Natural killer cell (primary cell): ENCODE measurements at regions not wholly inside any gene's neighbourhood (a gene's known extent, or its start where the extent isn't known, plus 50 kb on each side); places are given as distances from the start of the nearest gene placed in this dataset.

Experiments used
- ATAC-seq, 3 donors: fragments of 150-1000 bp in 2 of 3; fragments of 200-7000 bp in 1 of 3; cut with Tn5 transposase; 1 replicate in 1 of 3; 2 replicates in 2 of 3; pipeline ENCODE4 v1.10.0; 2021; ENCODE audit warnings: mild to moderate bottlenecking in 2 of 3, moderate library complexity in 2 of 3
- DNase-seq, 2 donors: peaks; one replicate each; pipeline versions ENCODE4 v3.0.0 to v3.0.0-alpha.2; 2013 to 2021; ENCODE audit warnings: mixed read lengths in 1 of 2
- H3K27ac ChIP-seq: one replicate; pipeline ENCODE4 v1.5.1; 2013; ENCODE audit warnings: mild to moderate bottlenecking, low read length
- H3K27me3 ChIP-seq: one replicate; pipeline ENCODE4 v1.6.1; 2013; ENCODE audit warnings: low read length; ENCODE audit not compliant: control insufficient read depth, insufficient read depth
- H3K36me3 ChIP-seq: one replicate; pipeline ENCODE4 v1.6.1; 2013; ENCODE audit warnings: low read length; ENCODE audit not compliant: control insufficient read depth, insufficient read depth
- H3K4me1 ChIP-seq: one replicate; pipeline ENCODE4 v1.6.1; 2013; ENCODE audit warnings: low read length; ENCODE audit not compliant: control insufficient read depth, insufficient read depth
- H3K4me3 ChIP-seq: one replicate; pipeline ENCODE4 v1.5.1; 2013; ENCODE audit warnings: low read length
- H3K9me3 ChIP-seq: one replicate; pipeline ENCODE4 v1.6.1; 2013; ENCODE audit warnings: low read length; ENCODE audit not compliant: control insufficient read depth, insufficient read depth
- H3K27ac Mint-ChIP-seq, 2 donors: one replicate each; pipeline ENCODE4 v1.8.0; 2022; ENCODE audit warnings: mild to moderate bottlenecking in 2 of 2, mixed read lengths in 2 of 2, moderate library complexity in 1 of 2
- H3K27me3 Mint-ChIP-seq, 2 donors: one replicate each; pipeline ENCODE4 v1.8.0; 2022; ENCODE audit warnings: low read depth in 2 of 2, mixed read lengths in 2 of 2
- H3K36me3 Mint-ChIP-seq: one replicate; pipeline ENCODE4 v1.8.0; 2022; ENCODE audit warnings: mixed read lengths
- H3K4me1 Mint-ChIP-seq, 2 donors: one replicate each; pipeline ENCODE4 v1.8.0; 2022; ENCODE audit warnings: mixed read lengths in 2 of 2
- H3K4me3 Mint-ChIP-seq: one replicate; pipeline ENCODE4 v1.8.0; 2022; ENCODE audit warnings: mild to moderate bottlenecking, moderate library complexity, mixed read lengths
- H3K9me3 Mint-ChIP-seq, 2 donors: one replicate each; pipeline ENCODE4 v1.8.0; 2022; ENCODE audit warnings: mixed read lengths in 2 of 2
- CTCF ChIP-seq: fragments of 200-600 bp; IDR thresholded peaks from one replicate; pipeline ENCODE4 v1.8.0; 2022; ENCODE audit warnings: antibody characterized with exemption
- WGBS: methylation state at CpG from one replicate; pipeline ENCODE4 v1.1.7; 2013; ENCODE audit warnings: missing lambda C conversion rate; ENCODE audit not compliant: insufficient coverage; 5-methylcytosine and 5-hydroxymethylcytosine counted together
- intact Hi-C: fragments of 100-400 bp; cut with micrococcal nuclease; formaldehyde crosslinking; loops from one replicate; pipeline ENCODE4 v1.14.2; 2022

DNA sequence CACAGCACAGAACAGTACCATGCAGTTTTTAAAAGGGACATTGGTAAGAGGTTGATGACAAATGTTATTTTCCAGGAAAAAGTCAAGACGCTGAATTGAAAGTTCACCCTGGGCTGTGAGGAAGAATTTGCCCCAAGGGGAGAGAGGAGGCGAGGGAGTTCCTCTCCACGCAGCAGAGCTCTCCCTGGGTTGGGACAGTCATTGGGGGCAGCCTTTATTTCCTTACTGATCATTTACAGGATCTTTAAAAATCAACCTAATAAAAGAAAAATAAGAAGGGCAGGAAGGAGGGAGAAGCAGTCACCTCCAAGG is 49.9 kb upstream of the WNT7B start:
- intact Hi-C loops: no loop called here
- no peak overlapping the region for H3K4me3 ChIP-seq
- 52% methylated on average over 2 of the region's 3 CpGs for WGBS

DNA sequence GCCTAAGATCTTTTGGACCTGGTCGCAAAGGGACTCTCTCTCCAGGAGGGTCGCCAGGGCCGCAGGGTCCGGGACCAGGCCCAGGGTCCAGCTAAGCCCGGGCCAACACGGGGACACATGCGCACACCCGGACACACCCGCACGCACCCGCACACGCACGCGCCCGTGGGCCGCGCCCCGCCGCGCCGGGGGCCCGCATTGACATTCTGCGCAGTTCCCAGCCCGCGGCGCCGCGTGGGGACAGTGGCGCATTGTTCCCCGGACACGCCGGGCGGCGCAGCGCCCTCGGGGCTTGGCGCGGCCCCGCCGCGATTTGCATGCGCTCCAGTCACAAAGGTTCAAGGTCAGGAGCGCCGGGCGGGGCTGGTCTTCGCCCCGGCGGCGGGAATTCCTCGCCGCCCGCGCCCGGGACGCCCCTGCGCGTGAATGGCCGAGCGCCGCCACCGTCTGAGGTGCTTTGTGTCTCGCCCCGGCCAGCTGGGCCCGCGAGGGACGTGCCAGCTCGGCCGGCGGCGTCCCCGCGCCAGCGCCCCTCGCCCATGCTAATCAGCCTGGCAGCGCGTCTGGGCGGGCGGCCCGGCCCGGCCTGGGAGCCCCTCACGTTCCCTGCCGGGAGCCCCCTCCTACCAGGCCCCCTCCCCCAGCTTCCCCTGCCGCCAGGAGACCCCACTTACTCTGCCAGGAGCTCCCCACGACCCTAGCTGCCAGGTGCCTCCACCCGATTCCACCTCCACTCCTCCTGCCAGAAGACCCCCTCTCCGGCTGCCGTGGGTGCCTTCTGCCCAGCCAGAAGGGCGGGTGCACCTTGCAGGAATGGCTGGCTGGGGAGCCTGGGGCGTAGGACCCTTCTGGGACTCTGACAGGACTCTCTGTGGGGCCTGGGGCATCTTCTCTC is 50.5 kb upstream of the WNT7B start:
- Histone ChIP-seq H3K36me3 (no peaks in the 10 kb centered on the region), H3K4me1 (peaks cover 6% of the 10 kb centered on the region), H3K4me3 (no peak overlapping the region), H3K27me3 (peaks cover 17% of the 10 kb centered on the region), H3K9me3 (no peaks in the 10 kb centered on the region), H3K27ac (no peak overlapping the region)
- peaks cover 0 to 10% of the 10 kb centered on the region in 2 donors for H3K4me1 Mint-ChIP-seq
- no peak for DNase-seq
- H3K36me3 Mint-ChIP-seq: no peaks in the 10 kb centered on the region
- peaks cover 35 to 44% of the 10 kb centered on the region in 2 donors for H3K27me3 Mint-ChIP-seq
- peak overlapping the region; percentile 37 for H3K4me3 Mint-ChIP-seq
- ATAC-seq: peak in 2 of 3 donors; percentile 57 to 84
- H3K9me3 Mint-ChIP-seq: no peaks in the 10 kb centered on the region
- no peak overlapping the region for H3K27ac Mint-ChIP-seq
- 30% methylated on average over 89 of the region's 89 CpGs for WGBS
- intact Hi-C loops: no loop called here
- TF ChIP-seq CTCF: no peak

More for the DNA sequence above, 49.9 kb upstream of the WNT7B start:
- no peaks in the 10 kb centered on the region for H3K36me3 ChIP-seq
- Mint-ChIP-seq H3K27ac (no peak overlapping the region), H3K4me3 (no peak overlapping the region), H3K9me3 (no peaks in the 10 kb centered on the region), H3K36me3 (no peaks in the 10 kb centered on the region), H3K4me1 (peaks cover 0 to 10% of the 10 kb centered on the region in 2 donors), H3K27me3 (peaks cover 35 to 44% of the 10 kb centered on the region in 2 donors)
- H3K27me3 ChIP-seq: peaks cover 17% of the 10 kb centered on the region
- peaks cover 6% of the 10 kb centered on the region for H3K4me1 ChIP-seq
- no peak for ATAC-seq
- no peaks in the 10 kb centered on the region for H3K9me3 ChIP-seq
- DNase-seq: no peak
- H3K27ac ChIP-seq: no peak overlapping the region
- no peak for TF ChIP-seq CTCF

GRCh38 chr22:46028106-46028991 is 51.4 kb upstream of the WNT7B start:
- peaks cover 17% of the 10 kb centered on the region for H3K27me3 ChIP-seq
- peak overlapping the region; percentile 37 for H3K4me3 Mint-ChIP-seq
- H3K4me3 ChIP-seq: no peak overlapping the region
- intact Hi-C loops: no loop called here
- H3K9me3 ChIP-seq: no peaks in the 10 kb centered on the region
- no peak for DNase-seq
- no peak for TF ChIP-seq CTCF
- H3K27ac ChIP-seq: no peak overlapping the region
- H3K9me3 Mint-ChIP-seq: no peaks in the 10 kb centered on the region
- WGBS: 66% methylated on average over 16 of the region's 16 CpGs
- no peaks in the 10 kb centered on the region for H3K36me3 ChIP-seq
- peaks cover 6% of the 10 kb centered on the region for H3K4me1 ChIP-seq
- ATAC-seq: no peak
- peaks cover 35 to 40% of the 10 kb centered on the region in 2 donors for H3K27me3 Mint-ChIP-seq
- peaks cover 0 to 10% of the 10 kb centered on the region in 2 donors for H3K4me1 Mint-ChIP-seq
- H3K36me3 Mint-ChIP-seq: no peaks in the 10 kb centered on the region
- H3K27ac Mint-ChIP-seq: no peak overlapping the region
